ENCODE measurements at regions not wholly inside any gene's neighbourhood (a gene's known extent, or its start where the extent isn't known, plus 50 kb on each side); places are given as distances from the start of the nearest gene placed in this dataset.

DNA sequence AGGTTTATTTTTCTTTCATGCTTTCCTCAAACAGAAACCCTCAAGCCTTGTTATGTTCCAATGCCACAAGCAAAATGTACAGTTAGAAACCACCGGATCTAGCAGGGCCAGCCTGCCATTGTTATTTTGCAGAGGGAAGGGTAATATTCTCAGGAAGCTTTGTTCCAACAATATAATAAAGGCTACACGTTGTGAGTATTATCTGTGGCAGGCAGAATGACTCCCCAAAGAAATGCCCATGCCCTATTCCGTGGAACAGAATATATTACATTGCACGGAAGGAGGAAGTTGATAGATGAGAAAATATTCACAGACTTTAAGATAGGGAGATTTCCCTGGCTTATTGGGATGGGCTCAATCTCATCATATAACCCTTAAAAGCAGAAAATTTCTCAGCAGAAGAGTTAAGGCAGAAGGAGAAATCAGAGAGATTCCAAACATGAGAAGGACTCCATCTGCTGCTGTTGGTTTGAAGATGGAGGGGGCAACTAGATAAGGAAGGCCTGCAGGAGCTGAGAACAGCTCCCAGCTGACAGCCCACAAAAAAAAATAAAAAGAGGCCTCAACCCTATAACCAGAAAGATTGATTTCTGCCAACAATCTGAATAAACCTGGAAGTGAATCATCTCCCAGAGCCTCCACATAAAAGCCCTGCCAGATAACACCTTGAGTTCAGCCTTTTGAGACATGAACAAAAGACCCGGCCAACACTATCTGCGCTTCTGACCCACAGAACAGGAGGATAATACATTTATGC, 466.6 kb downstream of the LPIN1 start:
- TF ChIP-seq, protein P1, sequence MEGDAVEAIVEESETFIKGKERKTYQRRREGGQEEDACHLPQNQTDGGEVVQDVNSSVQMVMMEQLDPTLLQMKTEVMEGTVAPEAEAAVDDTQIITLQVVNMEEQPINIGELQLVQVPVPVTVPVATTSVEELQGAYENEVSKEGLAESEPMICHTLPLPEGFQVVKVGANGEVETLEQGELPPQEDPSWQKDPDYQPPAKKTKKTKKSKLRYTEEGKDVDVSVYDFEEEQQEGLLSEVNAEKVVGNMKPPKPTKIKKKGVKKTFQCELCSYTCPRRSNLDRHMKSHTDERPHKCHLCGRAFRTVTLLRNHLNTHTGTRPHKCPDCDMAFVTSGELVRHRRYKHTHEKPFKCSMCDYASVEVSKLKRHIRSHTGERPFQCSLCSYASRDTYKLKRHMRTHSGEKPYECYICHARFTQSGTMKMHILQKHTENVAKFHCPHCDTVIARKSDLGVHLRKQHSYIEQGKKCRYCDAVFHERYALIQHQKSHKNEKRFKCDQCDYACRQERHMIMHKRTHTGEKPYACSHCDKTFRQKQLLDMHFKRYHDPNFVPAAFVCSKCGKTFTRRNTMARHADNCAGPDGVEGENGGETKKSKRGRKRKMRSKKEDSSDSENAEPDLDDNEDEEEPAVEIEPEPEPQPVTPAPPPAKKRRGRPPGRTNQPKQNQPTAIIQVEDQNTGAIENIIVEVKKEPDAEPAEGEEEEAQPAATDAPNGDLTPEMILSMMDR (IDR thresholded peaks at IDR 0.05; ENCODE audit: low read depth, low read length, poor library complexity, severe bottlenecking): no peak
- no peak for TF ChIP-seq EZH2phosphoT487 (IDR thresholded peaks at IDR 0.05; ENCODE audit: borderline replicate concordance, low read length)
